ENCODE measurements at regions not wholly inside any gene's neighbourhood (a gene's known extent, or its start where the extent isn't known, plus 50 kb on each side); places are given as distances from the start of the nearest gene placed in this dataset.

- H3K4me3 ChIP-seq (ENCODE audit: low read depth, low read length) = no peak overlapping the region
- TF ChIP-seq, protein P1, sequence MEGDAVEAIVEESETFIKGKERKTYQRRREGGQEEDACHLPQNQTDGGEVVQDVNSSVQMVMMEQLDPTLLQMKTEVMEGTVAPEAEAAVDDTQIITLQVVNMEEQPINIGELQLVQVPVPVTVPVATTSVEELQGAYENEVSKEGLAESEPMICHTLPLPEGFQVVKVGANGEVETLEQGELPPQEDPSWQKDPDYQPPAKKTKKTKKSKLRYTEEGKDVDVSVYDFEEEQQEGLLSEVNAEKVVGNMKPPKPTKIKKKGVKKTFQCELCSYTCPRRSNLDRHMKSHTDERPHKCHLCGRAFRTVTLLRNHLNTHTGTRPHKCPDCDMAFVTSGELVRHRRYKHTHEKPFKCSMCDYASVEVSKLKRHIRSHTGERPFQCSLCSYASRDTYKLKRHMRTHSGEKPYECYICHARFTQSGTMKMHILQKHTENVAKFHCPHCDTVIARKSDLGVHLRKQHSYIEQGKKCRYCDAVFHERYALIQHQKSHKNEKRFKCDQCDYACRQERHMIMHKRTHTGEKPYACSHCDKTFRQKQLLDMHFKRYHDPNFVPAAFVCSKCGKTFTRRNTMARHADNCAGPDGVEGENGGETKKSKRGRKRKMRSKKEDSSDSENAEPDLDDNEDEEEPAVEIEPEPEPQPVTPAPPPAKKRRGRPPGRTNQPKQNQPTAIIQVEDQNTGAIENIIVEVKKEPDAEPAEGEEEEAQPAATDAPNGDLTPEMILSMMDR (IDR thresholded peaks at IDR 0.05; ENCODE audit: control insufficient read depth, extremely low read depth, insufficient read depth) = no peak
- no peak for DNase-seq (ENCODE audit: low read depth)
Observed at GRCh38 chr12:63317880-63318279, 166.9 kb upstream of the AVPR1A start.

DNA sequence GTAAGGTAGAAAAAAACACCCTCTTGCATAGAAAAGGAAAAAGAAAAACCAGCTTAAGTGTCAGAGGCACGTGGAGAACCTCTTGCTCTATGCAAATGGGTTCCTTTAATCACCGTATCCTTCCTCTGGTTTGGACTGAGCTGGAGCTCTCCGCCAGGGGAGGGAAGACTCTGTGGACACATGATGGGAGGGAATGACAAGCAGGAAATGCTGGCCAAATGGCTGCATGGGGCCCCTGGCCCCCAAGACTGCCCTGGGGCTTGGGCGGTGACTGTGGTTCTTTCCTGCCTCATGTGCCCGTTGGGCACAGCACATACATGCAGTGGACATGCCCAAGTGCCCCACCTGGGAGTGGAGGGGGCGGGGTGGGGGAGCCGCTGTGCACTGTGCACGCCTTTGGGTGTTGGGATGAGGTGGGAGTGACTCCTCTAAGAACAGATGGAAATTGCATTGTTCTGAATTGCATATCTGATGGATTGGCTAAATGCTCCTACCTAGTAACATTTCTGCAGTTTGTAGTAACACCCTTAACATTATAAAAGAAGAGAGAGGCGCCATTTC lies 166.4 kb upstream of the AVPR1A start:
- H3K4me3 ChIP-seq (ENCODE audit: low read depth, low read length) = no peak overlapping the region
- DNase-seq (ENCODE audit: low read depth) = no peak
- TF ChIP-seq, protein P1 (IDR thresholded peaks at IDR 0.05; ENCODE audit: control insufficient read depth, extremely low read depth, insufficient read depth) = no peak

DNA sequence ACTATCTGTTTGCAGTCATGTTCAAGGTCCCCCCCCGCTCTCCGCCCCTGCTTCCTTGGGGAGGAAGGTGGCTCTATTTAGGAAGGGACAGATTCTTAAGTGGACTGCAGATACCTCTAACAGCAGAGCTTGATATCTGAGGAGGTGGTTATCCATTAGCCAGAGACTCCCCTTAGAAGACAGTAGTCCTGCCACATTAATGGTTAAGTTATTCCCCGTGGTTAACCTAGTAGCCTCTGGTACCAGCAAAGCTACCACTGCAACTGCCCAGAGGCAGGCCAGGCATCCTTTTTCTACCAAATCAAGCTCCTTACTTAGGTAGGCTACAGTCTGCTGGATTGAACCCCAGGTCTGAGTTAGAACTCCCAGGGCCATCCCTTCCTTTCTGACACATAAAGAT lies 162.1 kb upstream of the AVPR1A start:
- H3K4me3 ChIP-seq (ENCODE audit: low read depth, low read length) = no peak overlapping the region

GRCh38 chr12:63308671-63309070 lies 157.7 kb upstream of the AVPR1A start:
- no peak for DNase-seq (ENCODE audit: low read depth)
- TF ChIP-seq, protein P1 (IDR thresholded peaks at IDR 0.05; ENCODE audit: control insufficient read depth, extremely low read depth, insufficient read depth) = no peak
- H3K4me3 ChIP-seq (ENCODE audit: low read depth, low read length) = no peak overlapping the region

More for the DNA sequence above, 162.1 kb upstream of the AVPR1A start:
- no peak for DNase-seq (ENCODE audit: low read depth)
- TF ChIP-seq, protein P1 (IDR thresholded peaks at IDR 0.05; ENCODE audit: control insufficient read depth, extremely low read depth, insufficient read depth) = no peak

- no peak overlapping the region for H3K4me3 ChIP-seq (ENCODE audit: low read depth, low read length)
- TF ChIP-seq, protein P1 (IDR thresholded peaks at IDR 0.05; ENCODE audit: control insufficient read depth, extremely low read depth, insufficient read depth) = no peak
- no peak for DNase-seq (ENCODE audit: low read depth)
Observed at GRCh38 chr12:63307849-63308248, 156.8 kb upstream of the AVPR1A start.

GRCh38 chr12:63305901-63306875 lies 155.2 kb upstream of the AVPR1A start:
- TF ChIP-seq, protein P1 (IDR thresholded peaks at IDR 0.05; ENCODE audit: control insufficient read depth, extremely low read depth, insufficient read depth) = no peak
- DNase-seq (ENCODE audit: low read depth) = no peak
- no peak overlapping the region for H3K4me3 ChIP-seq (ENCODE audit: low read depth, low read length)
